Mucosa of rectum (tissue), 2 donors: ENCODE measurements at regions not wholly inside any gene's neighbourhood (a gene's known extent, or its start where the extent isn't known, plus 50 kb on each side); places are given as distances from the start of the nearest gene placed in this dataset.

Experiments
- H3K27ac ChIP-seq, 2 donors: one replicate each; pipeline ENCODE4 v1.7.0; 2013; ENCODE audit warnings: inconsistent platforms in 2 of 2, low read depth in 2 of 2, low read length in 2 of 2
- H3K27me3 ChIP-seq, 2 donors: one replicate each; pipeline ENCODE4 v1.7.0; 2013; ENCODE audit warnings: low read length in 2 of 2; ENCODE audit not compliant: control insufficient read depth in 2 of 2, insufficient read depth in 2 of 2
- H3K36me3 ChIP-seq, 2 donors: one replicate each; pipeline ENCODE4 v1.7.0; 2013; ENCODE audit warnings: low read length in 2 of 2; ENCODE audit not compliant: control insufficient read depth in 2 of 2, insufficient read depth in 2 of 2
- H3K4me1 ChIP-seq, 2 donors: one replicate each; pipeline ENCODE4 v1.7.0; 2013; ENCODE audit warnings: low read length in 2 of 2, mild to moderate bottlenecking in 1 of 2; ENCODE audit not compliant: control insufficient read depth in 2 of 2, insufficient read depth in 2 of 2
- H3K4me3 ChIP-seq, 2 donors: one replicate each; pipeline ENCODE4 v1.7.0; 2013; ENCODE audit warnings: low read length in 2 of 2
- H3K9ac ChIP-seq, 2 donors: one replicate each; pipeline ENCODE4 v1.7.0; 2013; ENCODE audit warnings: low read length in 2 of 2, low read depth in 1 of 2, mild to moderate bottlenecking in 1 of 2
- H3K9me3 ChIP-seq, 2 donors: one replicate each; pipeline ENCODE4 v1.7.0; 2013; ENCODE audit warnings: low read length in 2 of 2; ENCODE audit not compliant: control insufficient read depth in 2 of 2
- donor health status: healthy.
- donor health status: Normal muscosa, but diverticular disease.

GRCh38 chr7:131792311-131792710 lies 235.9 kb upstream of the PODXL start:
- Histone ChIP-seq H3K36me3 (no peaks in the 10 kb centered on the region), H3K27ac (no peak overlapping the region), H3K27me3 (peaks cover 0 to 2% of the 10 kb centered on the region in 2 donors), H3K4me3 (no peak overlapping the region), H3K9me3 (no peaks in the 10 kb centered on the region), H3K4me1 (no peaks in the 10 kb centered on the region), H3K9ac (no peak overlapping the region)

DNA sequence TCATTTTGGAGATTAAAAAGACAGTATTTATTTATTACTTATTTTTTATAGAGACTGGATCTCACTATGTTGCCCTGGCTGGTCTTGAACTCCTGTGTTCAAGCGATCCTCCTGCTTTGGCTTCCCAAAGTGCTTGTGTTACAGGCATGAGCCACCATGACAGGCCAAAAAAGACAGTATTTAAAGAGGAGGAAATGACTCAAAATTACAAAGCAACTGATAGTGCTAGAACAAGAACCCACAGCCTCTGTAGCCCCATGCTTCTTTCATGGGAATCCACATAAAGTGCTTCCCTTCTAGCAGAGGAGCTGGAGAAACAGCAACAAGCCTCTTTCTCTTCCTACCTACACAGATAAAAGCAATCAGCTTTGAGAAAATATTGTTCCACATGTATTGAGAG lies 230.7 kb upstream of the PODXL start:
- H3K27me3 ChIP-seq: peaks cover 0 to 2% of the 10 kb centered on the region in 2 donors
- H3K9me3 ChIP-seq: no peaks in the 10 kb centered on the region
- no peak overlapping the region for H3K4me3 ChIP-seq
- H3K4me1 ChIP-seq: no peaks in the 10 kb centered on the region
- H3K36me3 ChIP-seq: no peaks in the 10 kb centered on the region
- no peak overlapping the region for H3K9ac ChIP-seq
- no peak overlapping the region for H3K27ac ChIP-seq

DNA sequence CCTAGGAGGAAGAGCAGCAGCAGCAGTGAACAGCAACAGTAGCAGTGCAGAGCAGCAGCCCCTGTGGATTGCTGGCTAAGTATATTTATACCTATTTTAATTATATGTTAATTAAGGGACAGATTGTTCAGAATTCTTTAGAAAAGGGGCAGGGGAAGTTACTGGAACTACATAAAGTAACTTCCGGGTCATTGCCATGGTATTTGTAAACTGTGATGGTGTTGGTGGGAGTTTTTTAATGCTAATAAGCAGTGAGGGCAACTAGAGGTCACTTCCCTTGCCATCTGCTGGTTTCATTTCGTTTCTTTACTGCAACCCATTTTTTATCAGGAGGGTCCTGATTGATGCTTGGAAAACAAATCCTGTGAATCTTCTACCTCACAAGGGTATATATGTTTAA lies 229.8 kb upstream of the PODXL start:
- no peaks in the 10 kb centered on the region for H3K36me3 ChIP-seq
- no peak overlapping the region for H3K9ac ChIP-seq
- no peak overlapping the region for H3K27ac ChIP-seq
- no peak overlapping the region for H3K4me3 ChIP-seq
- no peaks in the 10 kb centered on the region for H3K9me3 ChIP-seq
- H3K27me3 ChIP-seq: peaks cover 0 to under 1% of the 10 kb centered on the region in 2 donors
- H3K4me1 ChIP-seq: no peaks in the 10 kb centered on the region

DNA sequence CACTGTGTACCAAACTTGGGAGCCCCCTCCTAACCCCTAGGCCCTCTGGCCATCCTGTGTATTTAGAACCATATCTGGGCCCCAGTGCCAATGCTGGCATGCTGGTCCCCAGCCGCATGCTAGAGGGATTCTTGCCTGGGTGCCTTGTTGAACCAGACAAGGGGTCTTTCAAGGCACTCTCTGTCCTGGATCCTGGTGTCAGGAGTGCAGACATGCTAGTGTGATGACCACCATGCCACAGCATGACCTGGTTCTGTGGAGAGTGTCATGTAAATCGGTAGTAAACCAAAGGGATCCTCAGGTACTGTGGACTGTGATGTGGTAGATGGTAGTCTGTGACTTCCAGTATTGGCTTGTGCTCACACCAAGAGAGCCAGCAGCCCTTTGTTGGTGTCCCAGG lies 222.2 kb upstream of the PODXL start:
- H3K27me3 ChIP-seq: no peaks in the 10 kb centered on the region
- H3K4me3 ChIP-seq: no peak overlapping the region
- no peaks in the 10 kb centered on the region for H3K36me3 ChIP-seq
- no peaks in the 10 kb centered on the region for H3K4me1 ChIP-seq
- H3K27ac ChIP-seq: no peak overlapping the region
- no peak overlapping the region for H3K9ac ChIP-seq
- no peaks in the 10 kb centered on the region for H3K9me3 ChIP-seq

DNA sequence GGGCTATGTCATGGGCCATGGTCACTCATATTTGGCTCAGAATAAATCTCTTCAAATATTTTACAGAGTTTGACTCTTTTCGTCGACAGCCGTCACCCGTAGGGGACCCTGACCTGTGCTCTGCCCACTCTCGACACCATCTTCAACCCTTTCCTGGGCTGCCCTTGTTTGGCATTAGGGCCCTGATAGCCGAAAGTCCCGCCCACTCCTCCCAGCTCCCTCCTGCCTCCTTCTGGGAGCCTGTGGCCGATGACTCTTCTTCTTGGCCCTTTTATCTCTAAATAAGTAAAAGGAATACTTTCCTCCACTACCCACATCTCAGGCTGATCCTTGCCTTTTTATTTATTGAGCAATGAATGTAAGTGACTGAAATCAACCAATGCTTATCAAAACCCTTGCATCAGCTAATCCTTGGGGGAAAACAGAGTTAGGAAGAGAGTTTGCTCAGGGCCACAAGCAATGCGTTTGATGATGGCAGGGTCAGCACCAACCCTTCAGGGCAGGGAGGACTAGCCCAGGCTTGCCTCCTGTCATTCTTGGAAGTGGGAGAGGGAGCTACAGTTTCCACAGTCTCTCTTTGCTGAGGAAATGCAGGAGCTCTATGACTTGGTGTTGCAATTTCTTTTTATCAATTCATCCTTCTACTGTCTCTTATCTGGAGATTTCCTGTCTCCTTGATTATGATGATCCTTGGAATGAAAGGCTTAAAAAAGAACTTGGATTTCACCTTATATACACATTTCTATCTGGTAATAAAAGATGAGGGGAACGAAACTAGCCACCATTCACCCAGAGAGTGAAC lies 218.2 kb upstream of the PODXL start:
- Histone ChIP-seq H3K4me3 (no peak overlapping the region), H3K36me3 (no peaks in the 10 kb centered on the region), H3K9me3 (no peaks in the 10 kb centered on the region), H3K27ac (no peak overlapping the region), H3K9ac (no peak overlapping the region), H3K4me1 (no peaks in the 10 kb centered on the region), H3K27me3 (no peaks in the 10 kb centered on the region)

DNA sequence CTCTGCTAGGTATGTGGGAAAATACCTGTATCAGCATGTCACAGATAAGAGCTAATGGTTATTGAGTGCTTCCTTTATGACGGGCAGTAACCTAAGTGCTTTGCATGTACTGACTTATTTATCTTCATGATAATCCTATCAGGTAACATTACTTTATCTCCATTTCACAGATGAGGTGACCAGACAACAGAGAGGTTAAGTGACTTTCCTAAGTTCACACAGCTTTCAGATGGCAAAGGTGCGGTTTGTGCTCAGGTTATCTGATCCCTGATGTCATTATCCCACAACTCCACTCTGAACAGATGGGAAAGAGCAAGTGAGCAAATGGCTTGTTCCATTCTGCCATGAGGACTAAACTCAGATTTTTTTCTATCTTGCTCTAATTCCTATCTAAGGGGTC lies 217.0 kb upstream of the PODXL start:
- Histone ChIP-seq H3K4me3 (no peak overlapping the region), H3K27me3 (no peaks in the 10 kb centered on the region), H3K36me3 (no peaks in the 10 kb centered on the region), H3K9me3 (no peaks in the 10 kb centered on the region), H3K9ac (no peak overlapping the region), H3K27ac (no peak overlapping the region), H3K4me1 (no peaks in the 10 kb centered on the region)

DNA sequence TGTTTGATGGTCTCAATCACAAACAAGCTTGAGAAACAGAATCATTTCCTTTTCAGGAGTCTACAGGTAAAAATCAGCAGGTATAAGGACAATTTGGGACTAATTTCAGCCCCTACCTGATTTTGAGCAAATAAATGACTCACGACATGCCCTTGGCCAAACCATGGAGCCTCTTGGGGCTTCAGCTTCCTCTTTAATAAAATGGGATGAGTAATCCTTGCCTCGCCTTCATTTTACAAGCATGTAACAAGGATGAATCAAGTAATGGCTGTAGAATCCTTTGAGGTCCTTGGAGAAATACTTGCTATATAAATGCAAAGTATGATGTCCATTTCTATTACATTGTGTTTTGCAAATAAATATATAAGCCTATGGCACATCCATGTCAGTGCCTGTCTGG lies 212.8 kb upstream of the PODXL start:
- no peaks in the 10 kb centered on the region for H3K27me3 ChIP-seq
- no peaks in the 10 kb centered on the region for H3K9me3 ChIP-seq
- no peaks in the 10 kb centered on the region for H3K36me3 ChIP-seq
- H3K4me3 ChIP-seq: no peak overlapping the region
- no peak overlapping the region for H3K9ac ChIP-seq
- H3K27ac ChIP-seq: no peak overlapping the region
- H3K4me1 ChIP-seq: no peaks in the 10 kb centered on the region

DNA sequence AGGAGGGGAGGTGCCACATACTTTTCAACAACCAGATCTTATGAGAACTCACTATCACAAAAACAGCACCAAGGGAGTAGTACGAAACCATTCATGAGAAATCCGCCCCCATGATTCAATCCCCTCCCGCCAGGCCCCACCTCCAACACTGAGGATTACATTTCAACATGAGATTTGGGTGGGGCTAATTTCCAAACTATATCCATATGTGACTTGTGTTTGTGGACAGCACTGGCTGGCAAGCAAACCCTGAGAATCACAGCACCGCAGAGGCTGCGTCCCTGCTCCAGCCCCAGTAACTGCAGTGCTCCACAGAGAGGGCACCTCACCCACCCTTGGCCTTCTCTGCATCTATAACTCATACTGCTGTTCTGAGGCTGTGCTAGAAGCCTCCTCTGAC lies 211.2 kb upstream of the PODXL start:
- H3K4me3 ChIP-seq: no peak overlapping the region
- H3K27ac ChIP-seq: no peak overlapping the region
- no peaks in the 10 kb centered on the region for H3K9me3 ChIP-seq
- no peak overlapping the region for H3K9ac ChIP-seq
- no peaks in the 10 kb centered on the region for H3K36me3 ChIP-seq
- no peaks in the 10 kb centered on the region for H3K4me1 ChIP-seq
- no peaks in the 10 kb centered on the region for H3K27me3 ChIP-seq

DNA sequence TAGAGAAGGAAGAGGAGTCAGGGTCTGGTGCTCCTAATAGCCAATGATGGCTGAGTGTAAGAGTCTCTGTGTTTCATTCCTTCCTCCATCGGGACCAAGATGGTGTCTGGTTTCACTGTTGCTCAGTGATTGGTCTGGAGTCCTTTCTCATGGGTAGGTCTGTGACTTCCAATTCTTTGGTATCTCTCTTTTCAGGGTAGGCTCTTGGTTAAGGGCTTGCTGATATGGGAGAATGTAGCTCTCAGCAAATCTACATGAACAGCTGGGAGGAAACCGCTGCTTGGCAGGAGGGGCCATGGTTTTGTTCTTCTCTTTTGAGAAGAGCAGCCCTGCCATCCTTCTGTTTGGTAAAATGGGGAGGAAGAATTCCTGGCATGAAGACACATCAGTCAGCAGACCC lies 209.1 kb upstream of the PODXL start:
- Histone ChIP-seq H3K9me3 (no peaks in the 10 kb centered on the region), H3K27ac (no peak overlapping the region), H3K27me3 (peaks cover 3% of the 10 kb centered on the region in 2 donors), H3K36me3 (no peaks in the 10 kb centered on the region), H3K9ac (no peak overlapping the region), H3K4me1 (no peaks in the 10 kb centered on the region), H3K4me3 (no peak overlapping the region)

- peaks cover 3% of the 10 kb centered on the region in 2 donors for H3K27me3 ChIP-seq
These were observed 207.8 kb upstream of the PODXL start for GRCh38 chr7:131764143-131764775.

More at GRCh38 chr7:131764143-131764775, 207.8 kb upstream of the PODXL start:
- Histone ChIP-seq H3K4me1 (no peaks in the 10 kb centered on the region), H3K36me3 (no peaks in the 10 kb centered on the region), H3K9ac (no peak overlapping the region), H3K4me3 (no peak overlapping the region), H3K27ac (no peak overlapping the region), H3K9me3 (no peaks in the 10 kb centered on the region)
